GM23338 (cell line): ENCODE measurements at regions not wholly inside any gene's neighbourhood (a gene's known extent, or its start where the extent isn't known, plus 50 kb on each side); places are given as distances from the start of the nearest gene placed in this dataset.

ENCODE experiments used
- ATAC-seq: fragments of 200-7000 bp; cut with Tn5 transposase; 3 replicates; pipeline ENCODE4 v1.9.1; 2020
- DNase-seq: peaks from one replicate; pipeline ENCODE4 v3.0.0-alpha.2; 2015; ENCODE audit warnings: low spot score
- H2AFZ ChIP-seq: fragments of 200-600 bp; sonication (generic); 2 replicates; pipeline ENCODE4 v1.8.0; 2016; ENCODE audit warnings: antibody characterized with exemption, mild to moderate bottlenecking, moderate library complexity
- H3F3A ChIP-seq: fragments of 200-600 bp; sonication (generic); replicated peaks from 2 replicates; pipeline ENCODE4 v1.8.0; 2017; ENCODE audit warnings: antibody characterized with exemption, mixed run types, low read depth
- H3K27ac ChIP-seq: fragments of 200-600 bp; sonication (generic); 2 replicates; pipeline ENCODE4 v1.6.1; 2016; ENCODE audit warnings: low read depth
- H3K27me3 ChIP-seq: fragments of 200-600 bp; sonication (generic); 2 replicates; pipeline ENCODE4 v1.8.0; 2016; ENCODE audit warnings: mild to moderate bottlenecking, mixed run types, moderate library complexity; ENCODE audit not compliant: insufficient read depth
- H3K36me3 ChIP-seq: fragments of 200-600 bp; sonication (generic); 2 replicates; pipeline ENCODE4 v1.8.0; 2016; ENCODE audit warnings: mild to moderate bottlenecking; ENCODE audit not compliant: insufficient read depth
- H3K4me1 ChIP-seq: fragments of 200-600 bp; sonication (generic); 2 replicates; pipeline ENCODE4 v1.8.0; 2016; ENCODE audit warnings: mild to moderate bottlenecking, moderate library complexity; ENCODE audit not compliant: insufficient read depth
- H3K4me2 ChIP-seq: fragments of 200-600 bp; sonication (generic); 2 replicates; pipeline ENCODE4 v1.7.1; 2017; ENCODE audit warnings: mixed run types
- H3K4me3 ChIP-seq: fragments of 200-600 bp; sonication (generic); 2 replicates; pipeline ENCODE4 v1.6.1; 2016; ENCODE audit warnings: mixed run types
- H3K79me2 ChIP-seq: fragments of 200-600 bp; sonication (generic); replicated peaks from 2 replicates; pipeline ENCODE4 v1.8.0; 2017; ENCODE audit warnings: mild to moderate bottlenecking; ENCODE audit not compliant: insufficient read depth
- H3K9me2 ChIP-seq: fragments of 200-600 bp; sonication (generic); 2 replicates; pipeline ENCODE4 v1.8.0; 2017; ENCODE audit not compliant: insufficient read depth
- H4K20me1 ChIP-seq: fragments of 200-600 bp; sonication (generic); replicated peaks from 2 replicates; pipeline ENCODE4 v1.8.0; 2017; ENCODE audit warnings: mild to moderate bottlenecking; ENCODE audit not compliant: insufficient read depth
- H3K27ac Mint-ChIP-seq: 2 replicates; pipeline ENCODE4 v1.8.0; 2020; ENCODE audit warnings: inconsistent platforms, mild to moderate bottlenecking, moderate library complexity, mixed read lengths
- H3K27me3 Mint-ChIP-seq: 3 replicates; pipeline ENCODE4 v1.8.0; 2022; ENCODE audit warnings: low read depth, mild to moderate bottlenecking, moderate library complexity, mixed read lengths, inconsistent platforms; ENCODE audit not compliant: insufficient read depth, poor library complexity
- H3K36me3 Mint-ChIP-seq: 3 replicates; pipeline ENCODE4 v1.8.0; 2021; ENCODE audit warnings: low read depth, mild to moderate bottlenecking, inconsistent platforms, moderate library complexity, mixed read lengths
- H3K4me1 Mint-ChIP-seq: 3 replicates; pipeline ENCODE4 v1.8.0; 2020; ENCODE audit warnings: mild to moderate bottlenecking, inconsistent platforms, mixed read lengths
- H3K4me3 Mint-ChIP-seq: 3 replicates; pipeline ENCODE4 v1.8.0; 2021; ENCODE audit warnings: moderate library complexity, mild to moderate bottlenecking, inconsistent platforms, mixed read lengths
- H3K9me3 Mint-ChIP-seq: 3 replicates; pipeline ENCODE4 v1.8.0; 2020; ENCODE audit warnings: moderate library complexity, mild to moderate bottlenecking, inconsistent platforms, mixed read lengths
- CREB1 ChIP-seq: fragments of 250-450 bp; sonication (Bioruptor Pico); IDR thresholded peaks from 2 replicates; pipeline ENCODE4 v1.5.0; 2020; ENCODE audit warnings: low read depth, mild to moderate bottlenecking, moderate library complexity
- EZH2 ChIP-seq: fragments of 200-600 bp; sonication (generic); IDR thresholded peaks from one replicate; pipeline ENCODE4 v1.8.0; 2017; ENCODE audit warnings: antibody characterized with exemption, mild to moderate bottlenecking, low read depth; ENCODE audit not compliant: unreplicated experiment
- EZH2phosphoT487 ChIP-seq: fragments of 200-600 bp; sonication (generic); IDR thresholded peaks from one replicate; pipeline ENCODE4 v1.8.1; 2018; ENCODE audit warnings: antibody characterized with exemption; ENCODE audit not compliant: unreplicated experiment
- JUNB ChIP-seq: IDR thresholded peaks from one replicate; pipeline ENCODE4 v1.6.1; 2016; ENCODE audit warnings: antibody characterized with exemption; ENCODE audit not compliant: unreplicated experiment
- NANOG ChIP-seq: IDR thresholded peaks from 2 replicates; pipeline ENCODE4 v1.6.1; 2016; ENCODE audit warnings: antibody characterized with exemption, borderline replicate concordance
- POLR2AphosphoS5 ChIP-seq: IDR thresholded peaks from 2 replicates; pipeline ENCODE4 v1.6.1; 2016; ENCODE audit warnings: antibody characterized with exemption, low read depth
- STAT1 ChIP-seq: IDR thresholded peaks from one replicate; pipeline ENCODE4 v1.6.1; 2016; ENCODE audit warnings: antibody characterized with exemption; ENCODE audit not compliant: unreplicated experiment
- ZNF114 ChIP-seq: fragments of 250-450 bp; sonication (Bioruptor Pico); IDR thresholded peaks from 2 replicates; pipeline ENCODE4 v1.5.0; 2020; ENCODE audit warnings: mild to moderate bottlenecking, moderate library complexity
- TF ChIP-seq, protein P1 (sequence below): fragments of 250-450 bp; sonication (Bioruptor Pico); IDR thresholded peaks from 2 replicates; pipeline ENCODE4 v1.5.0; 2020; ENCODE audit warnings: mild to moderate bottlenecking, moderate library complexity
- TF ChIP-seq, protein P2 (sequence below): IDR thresholded peaks from 2 replicates; pipeline ENCODE4 v1.6.1; 2016; ENCODE audit warnings: antibody characterized with exemption
- TF ChIP-seq, protein P3 (sequence below), 2 experiments: fragments of 200-600 bp in 1 of 2; sonication (generic) in 1 of 2; conservative IDR thresholded peaks; 2 replicates each; pipeline versions ENCODE4 v1.5.1 to v1.6.1; 2016 to 2017; ENCODE audit warnings: antibody characterized with exemption in 2 of 2, low read depth in 2 of 2, mild to moderate bottlenecking in 2 of 2, moderate library complexity in 1 of 2

DNA sequence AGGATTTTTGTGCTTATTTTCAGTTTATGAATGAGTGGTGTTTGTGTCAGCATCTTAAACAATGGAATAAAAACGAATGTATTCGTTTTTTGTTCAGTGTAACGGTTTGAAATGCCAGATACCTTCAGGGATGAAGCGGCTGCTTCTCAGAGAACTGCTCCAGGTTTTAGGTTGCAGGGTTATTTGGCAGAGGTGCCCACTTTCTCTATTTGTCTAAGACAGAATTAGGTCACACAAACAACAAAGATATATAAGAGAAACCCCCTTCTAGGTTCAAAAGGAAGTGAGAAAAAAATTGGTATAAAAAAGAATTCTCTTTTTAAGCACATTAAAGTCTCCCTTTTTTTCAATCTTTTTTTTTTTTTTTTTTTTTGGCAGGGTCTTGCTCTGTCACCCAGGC is 98.9 kb downstream of the MFAP3L start:
- no peaks in the 10 kb centered on the region for H3K9me3 Mint-ChIP-seq
- ATAC-seq (no peak), DNase-seq (no peak)
- H3K27ac Mint-ChIP-seq, result no peak overlapping the region
- H3K4me2 ChIP-seq, result no peak overlapping the region
- H2AFZ ChIP-seq, result peak overlapping the region; percentile 83
- no peaks in the 10 kb centered on the region for H3K79me2 ChIP-seq
- H3K36me3 Mint-ChIP-seq, result no peaks in the 10 kb centered on the region
- no peaks in the 10 kb centered on the region for H4K20me1 ChIP-seq
- H3K36me3 ChIP-seq, result no peaks in the 10 kb centered on the region
- H3F3A ChIP-seq, result no peaks in the 10 kb centered on the region
- H3K4me3 ChIP-seq, result no peak overlapping the region
- no peaks in the 10 kb centered on the region for H3K9me2 ChIP-seq
- peaks cover 4% of the 10 kb centered on the region; the same call in 1 of the 3 replicates for H3K4me1 Mint-ChIP-seq
- H3K27me3 Mint-ChIP-seq, result peaks cover 3% of the 10 kb centered on the region
- H3K27me3 ChIP-seq, result no peaks in the 10 kb centered on the region
- H3K4me3 Mint-ChIP-seq, result no peak overlapping the region
- TF ChIP-seq POLR2AphosphoS5, result no peak
- TF ChIP-seq, protein P1, sequence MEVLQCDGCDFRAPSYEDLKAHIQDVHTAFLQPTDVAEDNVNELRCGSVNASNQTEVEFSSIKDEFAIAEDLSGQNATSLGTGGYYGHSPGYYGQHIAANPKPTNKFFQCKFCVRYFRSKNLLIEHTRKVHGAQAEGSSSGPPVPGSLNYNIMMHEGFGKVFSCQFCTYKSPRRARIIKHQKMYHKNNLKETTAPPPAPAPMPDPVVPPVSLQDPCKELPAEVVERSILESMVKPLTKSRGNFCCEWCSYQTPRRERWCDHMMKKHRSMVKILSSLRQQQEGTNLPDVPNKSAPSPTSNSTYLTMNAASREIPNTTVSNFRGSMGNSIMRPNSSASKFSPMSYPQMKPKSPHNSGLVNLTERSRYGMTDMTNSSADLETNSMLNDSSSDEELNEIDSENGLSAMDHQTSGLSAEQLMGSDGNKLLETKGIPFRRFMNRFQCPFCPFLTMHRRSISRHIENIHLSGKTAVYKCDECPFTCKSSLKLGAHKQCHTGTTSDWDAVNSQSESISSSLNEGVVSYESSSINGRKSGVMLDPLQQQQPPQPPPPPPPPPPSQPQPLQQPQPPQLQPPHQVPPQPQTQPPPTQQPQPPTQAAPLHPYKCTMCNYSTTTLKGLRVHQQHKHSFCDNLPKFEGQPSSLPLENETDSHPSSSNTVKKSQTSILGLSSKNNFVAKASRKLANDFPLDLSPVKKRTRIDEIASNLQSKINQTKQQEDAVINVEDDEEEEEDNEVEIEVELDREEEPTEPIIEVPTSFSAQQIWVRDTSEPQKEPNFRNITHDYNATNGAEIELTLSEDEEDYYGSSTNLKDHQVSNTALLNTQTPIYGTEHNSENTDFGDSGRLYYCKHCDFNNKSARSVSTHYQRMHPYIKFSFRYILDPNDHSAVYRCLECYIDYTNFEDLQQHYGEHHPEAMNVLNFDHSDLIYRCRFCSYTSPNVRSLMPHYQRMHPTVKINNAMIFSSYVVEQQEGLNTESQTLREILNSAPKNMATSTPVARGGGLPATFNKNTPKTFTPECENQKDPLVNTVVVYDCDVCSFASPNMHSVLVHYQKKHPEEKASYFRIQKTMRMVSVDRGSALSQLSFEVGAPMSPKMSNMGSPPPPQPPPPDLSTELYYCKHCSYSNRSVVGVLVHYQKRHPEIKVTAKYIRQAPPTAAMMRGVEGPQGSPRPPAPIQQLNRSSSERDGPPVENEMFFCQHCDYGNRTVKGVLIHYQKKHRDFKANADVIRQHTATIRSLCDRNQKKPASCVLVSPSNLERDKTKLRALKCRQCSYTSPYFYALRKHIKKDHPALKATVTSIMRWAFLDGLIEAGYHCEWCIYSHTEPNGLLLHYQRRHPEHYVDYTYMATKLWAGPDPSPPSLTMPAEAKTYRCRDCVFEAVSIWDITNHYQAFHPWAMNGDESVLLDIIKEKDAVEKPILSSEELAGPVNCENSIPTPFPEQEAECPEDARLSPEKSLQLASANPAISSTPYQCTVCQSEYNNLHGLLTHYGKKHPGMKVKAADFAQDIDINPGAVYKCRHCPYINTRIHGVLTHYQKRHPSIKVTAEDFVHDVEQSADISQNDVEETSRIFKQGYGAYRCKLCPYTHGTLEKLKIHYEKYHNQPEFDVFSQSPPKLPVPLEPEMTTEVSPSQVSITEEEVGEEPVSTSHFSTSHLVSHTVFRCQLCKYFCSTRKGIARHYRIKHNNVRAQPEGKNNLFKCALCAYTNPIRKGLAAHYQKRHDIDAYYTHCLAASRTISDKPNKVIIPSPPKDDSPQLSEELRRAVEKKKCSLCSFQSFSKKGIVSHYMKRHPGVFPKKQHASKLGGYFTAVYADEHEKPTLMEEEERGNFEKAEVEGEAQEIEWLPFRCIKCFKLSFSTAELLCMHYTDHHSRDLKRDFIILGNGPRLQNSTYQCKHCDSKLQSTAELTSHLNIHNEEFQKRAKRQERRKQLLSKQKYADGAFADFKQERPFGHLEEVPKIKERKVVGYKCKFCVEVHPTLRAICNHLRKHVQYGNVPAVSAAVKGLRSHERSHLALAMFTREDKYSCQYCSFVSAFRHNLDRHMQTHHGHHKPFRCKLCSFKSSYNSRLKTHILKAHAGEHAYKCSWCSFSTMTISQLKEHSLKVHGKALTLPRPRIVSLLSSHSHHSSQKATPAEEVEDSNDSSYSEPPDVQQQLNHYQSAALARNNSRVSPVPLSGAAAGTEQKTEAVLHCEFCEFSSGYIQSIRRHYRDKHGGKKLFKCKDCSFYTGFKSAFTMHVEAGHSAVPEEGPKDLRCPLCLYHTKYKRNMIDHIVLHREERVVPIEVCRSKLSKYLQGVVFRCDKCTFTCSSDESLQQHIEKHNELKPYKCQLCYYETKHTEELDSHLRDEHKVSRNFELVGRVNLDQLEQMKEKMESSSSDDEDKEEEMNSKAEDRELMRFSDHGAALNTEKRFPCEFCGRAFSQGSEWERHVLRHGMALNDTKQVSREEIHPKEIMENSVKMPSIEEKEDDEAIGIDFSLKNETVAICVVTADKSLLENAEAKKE (CRISPR knock-in tag), result no peak
- TF ChIP-seq STAT1, result no peak
- no peak for TF ChIP-seq CREB1 (CRISPR knock-in tag)
- no peak for TF ChIP-seq ZNF114 (CRISPR knock-in tag)
- TF ChIP-seq NANOG, result no peak
- no peak for TF ChIP-seq EZH2
- TF ChIP-seq EZH2phosphoT487, result no peak
- TF ChIP-seq JUNB, result no peak
- TF ChIP-seq, protein P2, sequence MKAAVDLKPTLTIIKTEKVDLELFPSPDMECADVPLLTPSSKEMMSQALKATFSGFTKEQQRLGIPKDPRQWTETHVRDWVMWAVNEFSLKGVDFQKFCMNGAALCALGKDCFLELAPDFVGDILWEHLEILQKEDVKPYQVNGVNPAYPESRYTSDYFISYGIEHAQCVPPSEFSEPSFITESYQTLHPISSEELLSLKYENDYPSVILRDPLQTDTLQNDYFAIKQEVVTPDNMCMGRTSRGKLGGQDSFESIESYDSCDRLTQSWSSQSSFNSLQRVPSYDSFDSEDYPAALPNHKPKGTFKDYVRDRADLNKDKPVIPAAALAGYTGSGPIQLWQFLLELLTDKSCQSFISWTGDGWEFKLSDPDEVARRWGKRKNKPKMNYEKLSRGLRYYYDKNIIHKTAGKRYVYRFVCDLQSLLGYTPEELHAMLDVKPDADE, result no peak
- TF ChIP-seq, protein P3, sequence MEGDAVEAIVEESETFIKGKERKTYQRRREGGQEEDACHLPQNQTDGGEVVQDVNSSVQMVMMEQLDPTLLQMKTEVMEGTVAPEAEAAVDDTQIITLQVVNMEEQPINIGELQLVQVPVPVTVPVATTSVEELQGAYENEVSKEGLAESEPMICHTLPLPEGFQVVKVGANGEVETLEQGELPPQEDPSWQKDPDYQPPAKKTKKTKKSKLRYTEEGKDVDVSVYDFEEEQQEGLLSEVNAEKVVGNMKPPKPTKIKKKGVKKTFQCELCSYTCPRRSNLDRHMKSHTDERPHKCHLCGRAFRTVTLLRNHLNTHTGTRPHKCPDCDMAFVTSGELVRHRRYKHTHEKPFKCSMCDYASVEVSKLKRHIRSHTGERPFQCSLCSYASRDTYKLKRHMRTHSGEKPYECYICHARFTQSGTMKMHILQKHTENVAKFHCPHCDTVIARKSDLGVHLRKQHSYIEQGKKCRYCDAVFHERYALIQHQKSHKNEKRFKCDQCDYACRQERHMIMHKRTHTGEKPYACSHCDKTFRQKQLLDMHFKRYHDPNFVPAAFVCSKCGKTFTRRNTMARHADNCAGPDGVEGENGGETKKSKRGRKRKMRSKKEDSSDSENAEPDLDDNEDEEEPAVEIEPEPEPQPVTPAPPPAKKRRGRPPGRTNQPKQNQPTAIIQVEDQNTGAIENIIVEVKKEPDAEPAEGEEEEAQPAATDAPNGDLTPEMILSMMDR (conservative IDR thresholded peaks at IDR 0.05; ENCODE audit: low read depth in 2 of 2), result no peak
- peaks cover 8% of the 10 kb centered on the region; the same call in 1 of the 2 replicates for H3K4me1 ChIP-seq
- H3K27ac ChIP-seq, result no peak overlapping the region
